Ishikawa (cell line): ENCODE measurements at regions not wholly inside any gene's neighbourhood (a gene's known extent, or its start where the extent isn't known, plus 50 kb on each side); places are given as distances from the start of the nearest gene placed in this dataset.

Source experiments
- CEBPB ChIP-seq: IDR thresholded peaks from 2 replicates; pipeline ENCODE4 v1.6.1; 2012
- EP300 ChIP-seq: IDR thresholded peaks from 2 replicates; pipeline ENCODE4 v1.6.1; 2012; ENCODE audit warnings: borderline replicate concordance
- RAD21 ChIP-seq: IDR thresholded peaks from 2 replicates; pipeline ENCODE4 v1.6.1; 2012; ENCODE audit warnings: low read depth

- TF ChIP-seq CEBPB (no peak), RAD21 (no peak), EP300 (no peak)
Observed at GRCh38 chr12:13786646-13787045, 194.8 kb downstream of the GRIN2B start.
